Stimulated activated naive CD8-positive, alpha-beta T cell treated with anti-CD3 and anti-CD28 coated beads, Interleukin-15, amount 100 ng/mL, for 72 hours (primary cell): ENCODE measurements at regions not wholly inside any gene's neighbourhood (a gene's known extent, or its start where the extent isn't known, plus 50 kb on each side); places are given as distances from the start of the nearest gene placed in this dataset.
"Not testable (repeated sequence)": the region's sequence is repeated elsewhere in the genome, so short reads cannot be mapped to it uniquely, and the experiment has no call there.

Experiments used
- ATAC-seq: fragments of 150-1000 bp; cut with Tn5 transposase; 2 replicates; pipeline ENCODE4 v1.10.0; 2021; ENCODE audit warnings: mild to moderate bottlenecking, moderate library complexity
- DNase-seq, 2 donors: peaks; one replicate each; pipeline ENCODE4 v3.0.0; 2021 to 2022
- H3K27ac Mint-ChIP-seq, 2 donors: one replicate each; pipeline ENCODE4 v1.8.0; 2022; ENCODE audit warnings: mild to moderate bottlenecking in 2 of 2, mixed read lengths in 2 of 2, moderate library complexity in 2 of 2
- H3K27me3 Mint-ChIP-seq: one replicate; pipeline ENCODE4 v1.8.0; 2022; ENCODE audit warnings: mixed read lengths
- H3K4me1 Mint-ChIP-seq: one replicate; pipeline ENCODE4 v1.8.0; 2022; ENCODE audit warnings: mild to moderate bottlenecking, mixed read lengths
- H3K4me3 Mint-ChIP-seq, 2 donors: one replicate each; pipeline ENCODE4 v1.8.0; 2022; ENCODE audit warnings: mild to moderate bottlenecking in 2 of 2, mixed read lengths in 2 of 2, moderate library complexity in 1 of 2
- H3K9me3 Mint-ChIP-seq, 2 donors: one replicate each; pipeline ENCODE4 v1.8.0; 2022; ENCODE audit warnings: mixed read lengths in 2 of 2

GRCh38 chr1:79259390-79260336 is 253.1 kb upstream of the ADGRL4 start:
- DNase-seq: no peak
- H3K4me1 Mint-ChIP-seq: no peaks in the 10 kb centered on the region

GRCh38 chr1:79255421-79255820 is 248.9 kb upstream of the ADGRL4 start:
- ATAC-seq: no peak
- H3K4me1 Mint-ChIP-seq: no peaks in the 10 kb centered on the region
- H3K4me3 Mint-ChIP-seq: no peak overlapping the region
- H3K9me3 Mint-ChIP-seq: no peaks in the 10 kb centered on the region
- no peaks in the 10 kb centered on the region for H3K27me3 Mint-ChIP-seq
- H3K27ac Mint-ChIP-seq: no peak overlapping the region
- DNase-seq: no peak

More at GRCh38 chr1:79259390-79260336, 253.1 kb upstream of the ADGRL4 start:
- H3K4me3 Mint-ChIP-seq: no peak overlapping the region
- H3K27ac Mint-ChIP-seq: no peak overlapping the region
- H3K9me3 Mint-ChIP-seq: no peaks in the 10 kb centered on the region
- H3K27me3 Mint-ChIP-seq: no peaks in the 10 kb centered on the region
- ATAC-seq: no peak

GRCh38 chr1:79252598-79252997 is 246.1 kb upstream of the ADGRL4 start:
- H3K4me1 Mint-ChIP-seq: no peaks in the 10 kb centered on the region
- no peak overlapping the region for H3K27ac Mint-ChIP-seq
- ATAC-seq (no peak), DNase-seq (no peak)
- H3K27me3 Mint-ChIP-seq: no peaks in the 10 kb centered on the region
- peaks cover 0 to 4% of the 10 kb centered on the region in 2 donors for H3K9me3 Mint-ChIP-seq
- H3K4me3 Mint-ChIP-seq: no peak overlapping the region

GRCh38 chr1:79239840-79240239 is 233.3 kb upstream of the ADGRL4 start:
- H3K9me3 Mint-ChIP-seq: peaks cover 6 to 7% of the 10 kb centered on the region in 2 donors
- H3K27me3 Mint-ChIP-seq: no peaks in the 10 kb centered on the region
- ATAC-seq (no peak), DNase-seq (no peak)
- no peaks in the 10 kb centered on the region for H3K4me1 Mint-ChIP-seq
- H3K4me3 Mint-ChIP-seq: no peak overlapping the region
- no peak overlapping the region for H3K27ac Mint-ChIP-seq

- DNase-seq: no peak
- H3K27ac Mint-ChIP-seq: no peak overlapping the region
- no peaks in the 10 kb centered on the region for H3K4me1 Mint-ChIP-seq
- ATAC-seq: no peak
- peaks cover 6 to 7% of the 10 kb centered on the region in 2 donors for H3K9me3 Mint-ChIP-seq
- no peaks in the 10 kb centered on the region for H3K27me3 Mint-ChIP-seq
- H3K4me3 Mint-ChIP-seq: no peak overlapping the region
Measured at GRCh38 chr1:79235301-79236002, 228.9 kb upstream of the ADGRL4 start.

GRCh38 chr1:79232818-79233217 is 226.3 kb upstream of the ADGRL4 start:
- Mint-ChIP-seq H3K27me3 (no peaks in the 10 kb centered on the region), H3K27ac (no peak overlapping the region), H3K4me1 (no peaks in the 10 kb centered on the region), H3K4me3 (no peak overlapping the region), H3K9me3 (no peaks in the 10 kb centered on the region)
- ATAC-seq (no peak), DNase-seq (no peak)

GRCh38 chr1:79230751-79231150 is 224.2 kb upstream of the ADGRL4 start:
- not testable (repeated sequence) for H3K27me3 Mint-ChIP-seq, H3K9me3 Mint-ChIP-seq, ATAC-seq, H3K4me1 Mint-ChIP-seq, H3K4me3 Mint-ChIP-seq, H3K27ac Mint-ChIP-seq, DNase-seq

- Mint-ChIP-seq H3K27me3 (no peaks in the 10 kb centered on the region), H3K4me1 (no peaks in the 10 kb centered on the region), H3K27ac (no peak overlapping the region), H3K9me3 (peaks cover 7 to 9% of the 10 kb centered on the region in 2 donors), H3K4me3 (no peak overlapping the region)
- DNase-seq: no peak
- ATAC-seq: no peak
Measured at GRCh38 chr1:79226963-79227362, 220.4 kb upstream of the ADGRL4 start.

GRCh38 chr1:79224537-79224936 is 218.0 kb upstream of the ADGRL4 start:
- no peak for DNase-seq
- Mint-ChIP-seq H3K4me1 (no peaks in the 10 kb centered on the region), H3K9me3 (peaks cover 15 to 18% of the 10 kb centered on the region in 2 donors), H3K4me3 (no peak overlapping the region), H3K27ac (no peak overlapping the region), H3K27me3 (no peaks in the 10 kb centered on the region)
- no peak for ATAC-seq

- Mint-ChIP-seq H3K4me3 (no peak overlapping the region), H3K27me3 (no peaks in the 10 kb centered on the region), H3K27ac (no peak overlapping the region), H3K4me1 (no peaks in the 10 kb centered on the region), H3K9me3 (peaks cover 10 to 11% of the 10 kb centered on the region in 2 donors)
- ATAC-seq (no peak), DNase-seq (no peak)
Measured at GRCh38 chr1:79220509-79220908, 214.0 kb upstream of the ADGRL4 start.

- peaks cover 13 to 15% of the 10 kb centered on the region in 2 donors for H3K9me3 Mint-ChIP-seq
- no peaks in the 10 kb centered on the region for H3K27me3 Mint-ChIP-seq
- H3K4me1 Mint-ChIP-seq: no peaks in the 10 kb centered on the region
- DNase-seq (no peak), ATAC-seq (no peak)
- H3K4me3 Mint-ChIP-seq: no peak overlapping the region
- no peak overlapping the region for H3K27ac Mint-ChIP-seq
Measured at GRCh38 chr1:79215311-79215710, 208.8 kb upstream of the ADGRL4 start.

GRCh38 chr1:79207786-79208185 is 201.3 kb upstream of the ADGRL4 start:
- H3K27ac Mint-ChIP-seq: no peak overlapping the region
- no peak for DNase-seq
- H3K4me1 Mint-ChIP-seq: no peaks in the 10 kb centered on the region
- peaks cover 5 to 8% of the 10 kb centered on the region in 2 donors for H3K9me3 Mint-ChIP-seq
- H3K27me3 Mint-ChIP-seq: no peaks in the 10 kb centered on the region
- H3K4me3 Mint-ChIP-seq: no peak overlapping the region
- no peak for ATAC-seq

- DNase-seq: no peak
- Mint-ChIP-seq H3K27me3 (no peaks in the 10 kb centered on the region), H3K4me3 (no peak overlapping the region), H3K27ac (no peak overlapping the region), H3K4me1 (no peaks in the 10 kb centered on the region), H3K9me3 (peaks cover 5 to 8% of the 10 kb centered on the region in 2 donors)
- no peak for ATAC-seq
Measured at GRCh38 chr1:79207331-79207730, 200.8 kb upstream of the ADGRL4 start.

- Mint-ChIP-seq H3K27ac (no peak overlapping the region), H3K4me3 (no peak overlapping the region), H3K4me1 (no peaks in the 10 kb centered on the region), H3K27me3 (no peaks in the 10 kb centered on the region), H3K9me3 (no peaks in the 10 kb centered on the region)
- DNase-seq (no peak), ATAC-seq (no peak)
Measured at GRCh38 chr1:79204779-79205479, 198.4 kb upstream of the ADGRL4 start.

- ATAC-seq (no peak), DNase-seq (no peak)
- no peak overlapping the region for H3K4me3 Mint-ChIP-seq
- no peaks in the 10 kb centered on the region for H3K9me3 Mint-ChIP-seq
- H3K27me3 Mint-ChIP-seq: no peaks in the 10 kb centered on the region
- H3K4me1 Mint-ChIP-seq: no peaks in the 10 kb centered on the region
- no peak overlapping the region for H3K27ac Mint-ChIP-seq
Measured at GRCh38 chr1:79198832-79199231, 192.3 kb upstream of the ADGRL4 start.

GRCh38 chr1:79197421-79197820 is 190.9 kb upstream of the ADGRL4 start:
- ATAC-seq (no peak), DNase-seq (no peak)
- Mint-ChIP-seq H3K9me3 (no peaks in the 10 kb centered on the region), H3K27me3 (no peaks in the 10 kb centered on the region), H3K4me3 (no peak overlapping the region), H3K4me1 (no peaks in the 10 kb centered on the region), H3K27ac (no peak overlapping the region)
